ENCODE measurements at regions not wholly inside any gene's neighbourhood (a gene's known extent, or its start where the extent isn't known, plus 50 kb on each side); places are given as distances from the start of the nearest gene placed in this dataset.

DNA sequence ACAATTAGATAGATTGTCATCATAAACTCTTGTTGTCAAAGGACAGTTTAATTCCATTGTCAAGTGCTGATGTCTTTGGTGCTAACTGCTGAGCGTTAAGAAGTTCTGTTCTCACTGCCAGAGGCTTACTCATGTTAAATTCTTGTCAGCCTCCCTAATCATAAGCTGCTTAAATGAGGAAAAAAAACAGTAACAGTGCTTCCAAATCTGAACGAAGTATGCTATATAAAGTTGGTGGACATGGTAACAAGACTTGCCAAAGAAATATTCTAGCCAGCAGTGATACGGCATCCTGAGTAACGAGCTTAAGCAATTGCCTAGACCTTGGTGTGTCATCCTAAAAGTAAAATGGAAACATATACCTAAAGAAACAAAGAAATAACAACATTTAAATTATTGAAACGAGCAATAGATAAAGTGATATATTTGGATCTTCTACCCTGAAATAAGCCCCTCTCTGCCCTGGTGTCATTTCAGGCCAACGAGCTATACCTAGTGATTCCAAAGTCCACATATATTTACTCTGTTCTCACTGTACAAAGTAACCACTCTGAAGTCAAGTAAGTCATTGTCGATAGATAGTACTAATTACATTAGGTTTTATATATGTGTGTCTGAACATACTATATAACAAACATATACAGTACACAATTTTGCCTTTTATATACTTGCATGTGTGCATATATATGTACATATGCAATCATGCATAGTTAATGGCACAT is 339.7 kb upstream of the HS3ST1 start (continued):
- TF ChIP-seq EZH2 (IDR thresholded peaks at IDR 0.05; ENCODE audit: low read depth, low read length, severe bottlenecking): no peak
